ENCODE measurements at regions not wholly inside any gene's neighbourhood (a gene's known extent, or its start where the extent isn't known, plus 50 kb on each side); places are given as distances from the start of the nearest gene placed in this dataset.

GRCh38 chr3:111373239-111373638 is 168.8 kb upstream of the CD96 start:
- H3K9me3 Mint-ChIP-seq (ENCODE audit: unreplicated experiment) = peaks cover 6% of the 10 kb centered on the region
- no peak for DNase-seq
- H3K36me3 Mint-ChIP-seq (ENCODE audit: unreplicated experiment) = peaks cover 4% of the 10 kb centered on the region
- no peak for TF ChIP-seq CTCF (IDR thresholded peaks at IDR 0.05; ENCODE audit: partially characterized antibody, unreplicated experiment)
- no peak overlapping the region for H3K27ac Mint-ChIP-seq (ENCODE audit: unreplicated experiment)
- no peaks in the 10 kb centered on the region for H3K27me3 Mint-ChIP-seq (ENCODE audit: unreplicated experiment)
- H3K4me3 Mint-ChIP-seq (ENCODE audit: unreplicated experiment) = no peak overlapping the region
- H3K4me1 Mint-ChIP-seq (ENCODE audit: low read depth, unreplicated experiment) = peaks cover 2% of the 10 kb centered on the region

GRCh38 chr3:111373861-111374260 is 168.1 kb upstream of the CD96 start:
- no peak for TF ChIP-seq CTCF (IDR thresholded peaks at IDR 0.05; ENCODE audit: partially characterized antibody, unreplicated experiment)
- Mint-ChIP-seq H3K27me3 (ENCODE audit: unreplicated experiment) (no peaks in the 10 kb centered on the region), H3K27ac (ENCODE audit: unreplicated experiment) (no peak overlapping the region), H3K9me3 (ENCODE audit: unreplicated experiment) (peaks cover 6% of the 10 kb centered on the region), H3K4me3 (ENCODE audit: unreplicated experiment) (no peak overlapping the region), H3K4me1 (ENCODE audit: low read depth, unreplicated experiment) (no peaks in the 10 kb centered on the region), H3K36me3 (ENCODE audit: unreplicated experiment) (peaks cover 4% of the 10 kb centered on the region)
- no peak for DNase-seq

- TF ChIP-seq CTCF (IDR thresholded peaks at IDR 0.05; ENCODE audit: partially characterized antibody, unreplicated experiment) = no peak
- DNase-seq = no peak
- H3K27ac Mint-ChIP-seq (ENCODE audit: unreplicated experiment) = no peak overlapping the region
- no peaks in the 10 kb centered on the region for H3K27me3 Mint-ChIP-seq (ENCODE audit: unreplicated experiment)
- H3K4me1 Mint-ChIP-seq (ENCODE audit: low read depth, unreplicated experiment) = no peaks in the 10 kb centered on the region
- H3K36me3 Mint-ChIP-seq (ENCODE audit: unreplicated experiment) = no peaks in the 10 kb centered on the region
- H3K9me3 Mint-ChIP-seq (ENCODE audit: unreplicated experiment) = no peaks in the 10 kb centered on the region
- no peak overlapping the region for H3K4me3 Mint-ChIP-seq (ENCODE audit: unreplicated experiment)
Observed at GRCh38 chr3:111385971-111386495, 156.0 kb upstream of the CD96 start.

- Mint-ChIP-seq H3K4me3 (ENCODE audit: unreplicated experiment) (no peak overlapping the region), H3K4me1 (ENCODE audit: low read depth, unreplicated experiment) (no peaks in the 10 kb centered on the region), H3K27me3 (ENCODE audit: unreplicated experiment) (no peaks in the 10 kb centered on the region), H3K36me3 (ENCODE audit: unreplicated experiment) (peaks cover 19% of the 10 kb centered on the region), H3K27ac (ENCODE audit: unreplicated experiment) (no peak overlapping the region), H3K9me3 (ENCODE audit: unreplicated experiment) (peaks cover 2% of the 10 kb centered on the region)
- TF ChIP-seq CTCF (IDR thresholded peaks at IDR 0.05; ENCODE audit: partially characterized antibody, unreplicated experiment) = no peak
- DNase-seq = no peak
Observed at GRCh38 chr3:111392894-111393398, 149.1 kb upstream of the CD96 start.

GRCh38 chr3:111412656-111413055 is 129.3 kb upstream of the CD96 start:
- H3K27ac Mint-ChIP-seq (ENCODE audit: unreplicated experiment) = no peak overlapping the region
- H3K36me3 Mint-ChIP-seq (ENCODE audit: unreplicated experiment) = no peaks in the 10 kb centered on the region
- H3K4me1 Mint-ChIP-seq (ENCODE audit: low read depth, unreplicated experiment) = no peaks in the 10 kb centered on the region
- no peak for TF ChIP-seq CTCF (IDR thresholded peaks at IDR 0.05; ENCODE audit: partially characterized antibody, unreplicated experiment)
- H3K9me3 Mint-ChIP-seq (ENCODE audit: unreplicated experiment) = no peaks in the 10 kb centered on the region
- DNase-seq = no peak
- peaks cover 2% of the 10 kb centered on the region for H3K27me3 Mint-ChIP-seq (ENCODE audit: unreplicated experiment)
- no peak overlapping the region for H3K4me3 Mint-ChIP-seq (ENCODE audit: unreplicated experiment)

All from glutamatergic neuron (in vitro differentiated cells).